HG03565 (cell line): ENCODE measurements at regions not wholly inside any gene's neighbourhood (a gene's known extent, or its start where the extent isn't known, plus 50 kb on each side); places are given as distances from the start of the nearest gene placed in this dataset.
"Not testable (repeated sequence)": the region's sequence is repeated elsewhere in the genome, so short reads cannot be mapped to it uniquely, and the experiment has no call there.

Experiments
- ATAC-seq: cut with Tn5 transposase; IDR thresholded peaks from one replicate; pipeline ENCODE4 v1.9.1; 2021; ENCODE audit warnings: mild to moderate bottlenecking, moderate library complexity; ENCODE audit not compliant: unreplicated experiment

GRCh38 chr3:191148131-191148530 lies 50.9 kb upstream of the OSTN start:
- ATAC-seq: no peak

GRCh38 chr3:191143224-191143623 lies 55.8 kb upstream of the OSTN start:
- ATAC-seq: no peak

GRCh38 chr3:191141728-191142127 lies 57.3 kb upstream of the OSTN start:
- ATAC-seq: no peak

GRCh38 chr3:191139736-191140135 lies 59.3 kb upstream of the OSTN start:
- ATAC-seq: peak; percentile 47

GRCh38 chr3:191138937-191139336 lies 60.1 kb upstream of the OSTN start:
- ATAC-seq: peak; percentile 39

- no peak for ATAC-seq
Measured at GRCh38 chr3:191137708-191138107, 61.3 kb upstream of the OSTN start.

- ATAC-seq: no peak
Measured at GRCh38 chr3:191136347-191136746, 62.7 kb upstream of the OSTN start.

GRCh38 chr3:191135175-191135574 lies 63.9 kb upstream of the OSTN start:
- ATAC-seq: no peak

GRCh38 chr3:191133359-191133758 lies 65.7 kb upstream of the OSTN start:
- no peak for ATAC-seq

- no peak for ATAC-seq
Measured at GRCh38 chr3:191131305-191131704, 67.7 kb upstream of the OSTN start.

- ATAC-seq: not testable (repeated sequence)
Measured at GRCh38 chr3:191124891-191125290, 74.2 kb upstream of the OSTN start.

- ATAC-seq: no peak
Measured at GRCh38 chr3:191123946-191124345, 75.1 kb upstream of the OSTN start.

GRCh38 chr3:191123231-191123630 lies 75.8 kb upstream of the OSTN start:
- ATAC-seq: no peak

- ATAC-seq: peak; percentile 38
Measured at GRCh38 chr3:191120447-191121298, 78.4 kb upstream of the OSTN start.

GRCh38 chr3:191119415-191120295 lies 79.4 kb upstream of the OSTN start:
- ATAC-seq: peak; percentile 53

GRCh38 chr3:191111722-191112121 lies 87.3 kb upstream of the OSTN start:
- ATAC-seq: no peak

- ATAC-seq: peak; percentile 90
Measured at GRCh38 chr3:191105418-191105817, 93.6 kb upstream of the OSTN start.

GRCh38 chr3:191100516-191100915 lies 98.5 kb upstream of the OSTN start:
- ATAC-seq: no peak

GRCh38 chr3:191094057-191094845 lies 104.8 kb upstream of the OSTN start:
- ATAC-seq: no peak

GRCh38 chr3:191087391-191087790 lies 111.7 kb upstream of the OSTN start:
- no peak for ATAC-seq

GRCh38 chr3:191085091-191085490 lies 114.0 kb upstream of the OSTN start:
- no peak for ATAC-seq
